HEK293 (cell line): ENCODE measurements at regions not wholly inside any gene's neighbourhood (a gene's known extent, or its start where the extent isn't known, plus 50 kb on each side); places are given as distances from the start of the nearest gene placed in this dataset.

Source experiments
- SP2 ChIP-seq: fragments of 450-650 bp; formaldehyde crosslinking; IDR thresholded peaks from 2 replicates; pipeline ENCODE4 v1.5.1; 2016; ENCODE audit warnings: missing biosample characterization, missing genetic modification characterization
- ZNF768 ChIP-seq: fragments of 450-650 bp; formaldehyde crosslinking; IDR thresholded peaks from 2 replicates; pipeline ENCODE4 v1.5.1; 2018; ENCODE audit warnings: missing biosample characterization, mild to moderate bottlenecking, missing genetic modification characterization
- TF ChIP-seq, protein P1 (sequence below): fragments of 450-650 bp; formaldehyde crosslinking; IDR thresholded peaks from 2 replicates; pipeline ENCODE4 v1.5.1; 2016; ENCODE audit warnings: missing biosample characterization, missing genetic modification characterization
- TF ChIP-seq, protein P2 (sequence below): fragments of 450-650 bp; formaldehyde crosslinking; IDR thresholded peaks from 2 replicates; pipeline ENCODE4 v1.5.1; 2017; ENCODE audit warnings: missing biosample characterization, mild to moderate bottlenecking, missing genetic modification characterization, moderate library complexity

DNA sequence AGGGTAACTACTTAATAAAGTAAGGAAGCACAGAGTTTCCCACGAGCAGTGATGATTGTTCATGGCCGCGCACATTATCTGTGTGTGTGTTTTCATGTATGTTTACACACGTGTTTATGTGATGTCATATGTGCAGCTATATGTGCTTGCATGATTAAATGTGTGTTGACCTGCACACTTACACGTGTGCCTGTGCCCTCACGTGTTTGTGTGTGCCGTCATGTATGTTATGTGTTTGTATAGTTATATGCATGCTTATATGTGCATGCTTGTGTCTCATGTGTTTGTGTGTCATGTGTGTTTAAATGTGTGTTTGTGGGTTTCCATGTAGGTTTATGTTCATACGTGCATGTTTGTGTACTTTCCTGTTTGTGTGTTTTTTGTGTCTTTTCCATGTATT, 782.3 kb downstream of the GALR1 start:
- TF ChIP-seq, protein P1, sequence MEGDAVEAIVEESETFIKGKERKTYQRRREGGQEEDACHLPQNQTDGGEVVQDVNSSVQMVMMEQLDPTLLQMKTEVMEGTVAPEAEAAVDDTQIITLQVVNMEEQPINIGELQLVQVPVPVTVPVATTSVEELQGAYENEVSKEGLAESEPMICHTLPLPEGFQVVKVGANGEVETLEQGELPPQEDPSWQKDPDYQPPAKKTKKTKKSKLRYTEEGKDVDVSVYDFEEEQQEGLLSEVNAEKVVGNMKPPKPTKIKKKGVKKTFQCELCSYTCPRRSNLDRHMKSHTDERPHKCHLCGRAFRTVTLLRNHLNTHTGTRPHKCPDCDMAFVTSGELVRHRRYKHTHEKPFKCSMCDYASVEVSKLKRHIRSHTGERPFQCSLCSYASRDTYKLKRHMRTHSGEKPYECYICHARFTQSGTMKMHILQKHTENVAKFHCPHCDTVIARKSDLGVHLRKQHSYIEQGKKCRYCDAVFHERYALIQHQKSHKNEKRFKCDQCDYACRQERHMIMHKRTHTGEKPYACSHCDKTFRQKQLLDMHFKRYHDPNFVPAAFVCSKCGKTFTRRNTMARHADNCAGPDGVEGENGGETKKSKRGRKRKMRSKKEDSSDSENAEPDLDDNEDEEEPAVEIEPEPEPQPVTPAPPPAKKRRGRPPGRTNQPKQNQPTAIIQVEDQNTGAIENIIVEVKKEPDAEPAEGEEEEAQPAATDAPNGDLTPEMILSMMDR (tag by site-specific recombination), result no peak
- TF ChIP-seq, protein P2, sequence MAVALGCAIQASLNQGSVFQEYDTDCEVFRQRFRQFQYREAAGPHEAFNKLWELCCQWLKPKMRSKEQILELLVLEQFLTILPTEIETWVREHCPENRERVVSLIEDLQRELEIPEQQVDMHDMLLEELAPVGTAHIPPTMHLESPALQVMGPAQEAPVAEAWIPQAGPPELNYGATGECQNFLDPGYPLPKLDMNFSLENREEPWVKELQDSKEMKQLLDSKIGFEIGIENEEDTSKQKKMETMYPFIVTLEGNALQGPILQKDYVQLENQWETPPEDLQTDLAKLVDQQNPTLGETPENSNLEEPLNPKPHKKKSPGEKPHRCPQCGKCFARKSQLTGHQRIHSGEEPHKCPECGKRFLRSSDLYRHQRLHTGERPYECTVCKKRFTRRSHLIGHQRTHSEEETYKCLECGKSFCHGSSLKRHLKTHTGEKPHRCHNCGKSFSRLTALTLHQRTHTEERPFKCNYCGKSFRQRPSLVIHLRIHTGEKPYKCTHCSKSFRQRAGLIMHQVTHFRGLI (tag by site-specific recombination), result no peak
- TF ChIP-seq SP2 (tag by site-specific recombination) (no peak), ZNF768 (no peak)
